Naive thymus-derived CD4-positive, alpha-beta T cell (primary cell): ENCODE measurements at regions not wholly inside any gene's neighbourhood (a gene's known extent, or its start where the extent isn't known, plus 50 kb on each side); places are given as distances from the start of the nearest gene placed in this dataset.

ENCODE experiments used
- ATAC-seq: fragments of 150-1000 bp; cut with Tn5 transposase; 2 replicates; pipeline ENCODE4 v1.10.0; 2021; ENCODE audit warnings: mild to moderate bottlenecking, moderate library complexity
- CTCF ChIA-PET: fragments of 350-600 bp; sonication (Branson Sonifier 250); formaldehyde crosslinking; loops from one replicate; lab custom pipeline; 2021; ENCODE audit warnings: antibody characterized with exemption; lab: Charles Lee
- POLR2A ChIA-PET: fragments of 350-600 bp; sonication (Branson Sonifier 250); formaldehyde crosslinking; loops from one replicate; lab custom pipeline; 2021; ENCODE audit warnings: antibody characterized with exemption, inconsistent platforms; lab: Charles Lee
- DNase-seq, 9 donors: peaks; one replicate each; pipeline versions ENCODE4 v3.0.0 to v3.0.0-alpha.2; 2020 to 2022; ENCODE audit warnings: mixed read lengths in 1 of 9
- H3K27ac ChIP-seq: one replicate; pipeline ENCODE4 v1.7.0; 2013; ENCODE audit warnings: mild to moderate bottlenecking, low read depth, low read length, moderate library complexity
- H3K27me3 ChIP-seq, 2 donors: one replicate each; pipeline ENCODE4 v1.7.0; 2013; ENCODE audit warnings: low read length in 2 of 2, mild to moderate bottlenecking in 2 of 2, moderate library complexity in 2 of 2; ENCODE audit not compliant: control insufficient read depth in 2 of 2, insufficient read depth in 2 of 2
- H3K36me3 ChIP-seq, 3 experiments: 1 replicate in 2 of 3; 2 replicates in 1 of 3; pipeline ENCODE4 v1.7.0; 2013; ENCODE audit warnings: low read length in 3 of 3, mild to moderate bottlenecking in 3 of 3, moderate library complexity in 1 of 3; ENCODE audit not compliant: insufficient read depth in 3 of 3, control insufficient read depth in 2 of 3
- H3K4me1 ChIP-seq, 2 donors: one replicate each; pipeline ENCODE4 v1.7.0; 2013; ENCODE audit warnings: low read length in 2 of 2, mild to moderate bottlenecking in 2 of 2, moderate library complexity in 1 of 2; ENCODE audit not compliant: control insufficient read depth in 2 of 2, insufficient read depth in 2 of 2
- H3K4me3 ChIP-seq: 2 replicates; pipeline ENCODE4 v1.7.0; 2013; ENCODE audit warnings: mild to moderate bottlenecking, low read length
- H3K9me3 ChIP-seq, 3 experiments: 1 replicate in 2 of 3; 2 replicates in 1 of 3; pipeline ENCODE4 v1.7.0; 2013; ENCODE audit warnings: low read length in 3 of 3; ENCODE audit not compliant: control insufficient read depth in 2 of 3
- H3K27ac Mint-ChIP-seq, 9 donors: one replicate each; pipeline ENCODE4 v1.8.0; 2020 to 2022; ENCODE audit warnings: mixed read lengths in 9 of 9, mild to moderate bottlenecking in 8 of 9, moderate library complexity in 5 of 9, inconsistent platforms in 2 of 9
- H3K27me3 Mint-ChIP-seq, 5 donors: one replicate each; pipeline ENCODE4 v1.8.0; 2021 to 2022; ENCODE audit warnings: mixed read lengths in 5 of 5, mild to moderate bottlenecking in 1 of 5
- H3K36me3 Mint-ChIP-seq, 5 donors: one replicate each; pipeline ENCODE4 v1.8.0; 2020 to 2022; ENCODE audit warnings: mixed read lengths in 5 of 5, mild to moderate bottlenecking in 3 of 5, inconsistent platforms in 1 of 5
- H3K4me1 Mint-ChIP-seq, 7 donors: one replicate each; pipeline ENCODE4 v1.8.0; 2020 to 2022; ENCODE audit warnings: mixed read lengths in 7 of 7, mild to moderate bottlenecking in 3 of 7, inconsistent platforms in 1 of 7
- H3K4me3 Mint-ChIP-seq, 10 donors: one replicate each; pipeline ENCODE4 v1.8.0; 2020 to 2022; ENCODE audit warnings: mild to moderate bottlenecking in 10 of 10, mixed read lengths in 10 of 10, moderate library complexity in 6 of 10, inconsistent platforms in 2 of 10
- H3K9me3 Mint-ChIP-seq, 11 donors: one replicate each; pipeline ENCODE4 v1.8.0; 2020 to 2022; ENCODE audit warnings: mixed read lengths in 11 of 11, mild to moderate bottlenecking in 4 of 11, inconsistent platforms in 1 of 11, moderate library complexity in 1 of 11
- intact Hi-C, 2 donors: fragments of 100-400 bp; cut with micrococcal nuclease; formaldehyde crosslinking; loops; one replicate each; pipeline ENCODE4 v1.15.1; 2023

GRCh38 chr4:124953486-124953885, 241.0 kb upstream of the ANKRD50 start:
- POLR2A ChIA-PET = no interaction called here
- H3K4me1 Mint-ChIP-seq = no peaks in the 10 kb centered on the region
- CTCF ChIA-PET = no interaction called here
- no peak overlapping the region for H3K4me3 ChIP-seq
- H3K36me3 Mint-ChIP-seq = no peaks in the 10 kb centered on the region
- DNase-seq (no peak), ATAC-seq (no peak)
- no peaks in the 10 kb centered on the region for H3K36me3 ChIP-seq
- H3K9me3 Mint-ChIP-seq = peaks cover 0 to 5% (median 3%) of the 10 kb centered on the region in 11 donors
- H3K27me3 Mint-ChIP-seq = no peaks in the 10 kb centered on the region
- no peak overlapping the region for H3K27ac ChIP-seq
- H3K27ac Mint-ChIP-seq = no peak overlapping the region
- no peaks in the 10 kb centered on the region for H3K4me1 ChIP-seq
- H3K9me3 ChIP-seq = no peaks in the 10 kb centered on the region
- H3K4me3 Mint-ChIP-seq = no peak overlapping the region
- H3K27me3 ChIP-seq = no peaks in the 10 kb centered on the region
- intact Hi-C loops = no loop called here

DNA sequence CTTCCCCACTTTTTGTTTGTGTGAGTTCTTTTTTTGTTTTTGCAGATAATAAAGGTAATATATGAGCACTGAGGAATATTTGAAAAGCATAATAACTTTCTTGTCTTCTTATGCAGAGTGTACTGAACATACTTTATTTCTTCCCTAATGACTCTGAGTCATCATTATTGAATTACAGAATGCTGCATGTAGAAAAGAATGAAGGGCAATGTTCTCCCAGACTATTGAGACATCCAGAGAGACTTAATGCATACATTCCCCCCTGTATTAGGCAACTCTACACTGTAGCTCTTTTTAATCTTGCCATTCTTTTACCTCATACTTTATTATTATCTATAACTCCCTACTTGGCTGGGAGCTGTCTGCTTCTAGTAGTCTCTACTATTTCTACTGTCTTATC, 240.5 kb upstream of the ANKRD50 start:
- Mint-ChIP-seq H3K4me1 (no peaks in the 10 kb centered on the region), H3K36me3 (no peaks in the 10 kb centered on the region), H3K4me3 (no peak overlapping the region), H3K27ac (no peak overlapping the region), H3K9me3 (peaks cover 0 to 5% (median 3%) of the 10 kb centered on the region in 11 donors), H3K27me3 (no peaks in the 10 kb centered on the region)
- Histone ChIP-seq H3K4me3 (no peak overlapping the region), H3K4me1 (no peaks in the 10 kb centered on the region), H3K27me3 (no peaks in the 10 kb centered on the region), H3K36me3 (no peaks in the 10 kb centered on the region), H3K9me3 (no peaks in the 10 kb centered on the region), H3K27ac (no peak overlapping the region)
- ChIA-PET CTCF (no interaction called here), POLR2A (no interaction called here)
- DNase-seq (no peak), ATAC-seq (no peak)
- intact Hi-C loops = no loop called here

- no peaks in the 10 kb centered on the region for H3K27me3 Mint-ChIP-seq
- H3K27ac Mint-ChIP-seq = no peak overlapping the region
- H3K4me1 Mint-ChIP-seq = no peaks in the 10 kb centered on the region
- Histone ChIP-seq H3K4me3 (no peak overlapping the region), H3K27me3 (no peaks in the 10 kb centered on the region), H3K9me3 (no peaks in the 10 kb centered on the region), H3K36me3 (no peaks in the 10 kb centered on the region), H3K4me1 (no peaks in the 10 kb centered on the region), H3K27ac (no peak overlapping the region)
- no peak for DNase-seq
- ATAC-seq = no peak
- ChIA-PET POLR2A (no interaction called here), CTCF (no interaction called here)
- H3K4me3 Mint-ChIP-seq = no peak overlapping the region
- intact Hi-C loops = no loop called here
- H3K36me3 Mint-ChIP-seq = no peaks in the 10 kb centered on the region
- peaks cover 0 to 5% (median 3%) of the 10 kb centered on the region in 11 donors for H3K9me3 Mint-ChIP-seq
These were observed 240.1 kb upstream of the ANKRD50 start for GRCh38 chr4:124952601-124953000.

DNA sequence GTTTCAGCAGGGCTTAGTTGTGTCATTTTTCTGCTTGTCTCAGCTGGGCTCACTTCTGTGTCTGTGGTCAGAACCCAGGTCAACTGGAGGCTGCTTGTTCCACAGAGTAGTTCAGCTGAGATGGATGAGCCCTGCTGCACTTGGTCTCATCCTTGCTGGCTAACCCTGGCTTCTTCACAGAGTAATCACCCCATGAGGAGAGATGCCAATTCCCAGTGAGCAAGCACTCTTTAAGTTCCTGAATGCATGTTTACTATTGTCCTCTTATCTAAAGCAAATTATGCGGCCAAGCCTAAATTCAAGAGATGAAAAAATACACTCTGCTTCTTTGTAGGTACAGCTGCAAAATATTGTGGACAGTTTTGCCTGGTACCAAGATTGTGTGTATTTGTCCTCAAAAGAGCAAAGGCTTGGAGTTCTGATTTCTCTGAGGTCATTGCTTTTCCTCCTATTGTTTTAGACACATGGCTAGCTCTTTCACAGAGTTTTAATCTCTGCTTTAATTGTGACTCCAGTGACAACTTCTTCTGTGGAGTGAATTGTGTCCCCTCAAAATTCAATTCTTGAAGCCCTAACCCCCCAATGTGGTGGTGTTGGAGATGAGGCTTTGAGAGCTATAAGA, 236.6 kb upstream of the ANKRD50 start:
- POLR2A ChIA-PET = no interaction called here
- intact Hi-C loops = no loop called here

GRCh38 chr4:124947622-124948265, 235.2 kb upstream of the ANKRD50 start:
- CTCF ChIA-PET = interaction anchor here (0.7 kb wide), 1 partner anchor 188 kb away, joined by 3 read pairs; no protein-coding TSS in a partner anchor
- intact Hi-C loops = no loop called here
- no peak for ATAC-seq

More for the DNA sequence above, 236.6 kb upstream of the ANKRD50 start:
- no peak for DNase-seq
- Mint-ChIP-seq H3K9me3 (peaks cover 0 to 5% (median 3%) of the 10 kb centered on the region in 11 donors), H3K4me3 (no peak overlapping the region), H3K4me1 (no peaks in the 10 kb centered on the region), H3K27ac (no peak overlapping the region), H3K36me3 (no peaks in the 10 kb centered on the region), H3K27me3 (no peaks in the 10 kb centered on the region)
- CTCF ChIA-PET = no interaction called here
- no peaks in the 10 kb centered on the region for H3K4me1 ChIP-seq
- no peak for ATAC-seq
- H3K27me3 ChIP-seq = no peaks in the 10 kb centered on the region
- H3K4me3 ChIP-seq = no peak overlapping the region
- no peak overlapping the region for H3K27ac ChIP-seq
- no peaks in the 10 kb centered on the region for H3K36me3 ChIP-seq
- no peaks in the 10 kb centered on the region for H3K9me3 ChIP-seq

GRCh38 chr4:124946696-124947095, 234.2 kb upstream of the ANKRD50 start:
- H3K27me3 ChIP-seq = no peaks in the 10 kb centered on the region
- no peaks in the 10 kb centered on the region for H3K4me1 ChIP-seq
- Mint-ChIP-seq H3K9me3 (peaks cover 0 to 11% (median 4%) of the 10 kb centered on the region in 11 donors), H3K27ac (no peak overlapping the region), H3K36me3 (peaks cover 0 to 5% (median 0%) of the 10 kb centered on the region in 5 donors), H3K4me1 (no peaks in the 10 kb centered on the region), H3K4me3 (no peak overlapping the region), H3K27me3 (no peaks in the 10 kb centered on the region)
- DNase-seq (no peak), ATAC-seq (no peak)
- intact Hi-C loops = no loop called here
- ChIA-PET CTCF (no interaction called here), POLR2A (no interaction called here)
- H3K9me3 ChIP-seq = no peaks in the 10 kb centered on the region
- H3K4me3 ChIP-seq = no peak overlapping the region
- no peaks in the 10 kb centered on the region for H3K36me3 ChIP-seq
- no peak overlapping the region for H3K27ac ChIP-seq

More at GRCh38 chr4:124947622-124948265, 235.2 kb upstream of the ANKRD50 start:
- no peak overlapping the region for H3K27ac ChIP-seq
- DNase-seq = no peak
- H3K4me3 ChIP-seq = no peak overlapping the region
- Mint-ChIP-seq H3K9me3 (peaks cover 1 to 11% (median 4%) of the 10 kb centered on the region in 11 donors), H3K27me3 (no peaks in the 10 kb centered on the region), H3K36me3 (peaks cover 0 to 5% (median 0%) of the 10 kb centered on the region in 5 donors), H3K4me1 (no peaks in the 10 kb centered on the region), H3K4me3 (no peak overlapping the region), H3K27ac (no peak overlapping the region)
- no peaks in the 10 kb centered on the region for H3K27me3 ChIP-seq
- H3K4me1 ChIP-seq = no peaks in the 10 kb centered on the region
- POLR2A ChIA-PET = no interaction called here
- no peaks in the 10 kb centered on the region for H3K9me3 ChIP-seq
- H3K36me3 ChIP-seq = no peaks in the 10 kb centered on the region

DNA sequence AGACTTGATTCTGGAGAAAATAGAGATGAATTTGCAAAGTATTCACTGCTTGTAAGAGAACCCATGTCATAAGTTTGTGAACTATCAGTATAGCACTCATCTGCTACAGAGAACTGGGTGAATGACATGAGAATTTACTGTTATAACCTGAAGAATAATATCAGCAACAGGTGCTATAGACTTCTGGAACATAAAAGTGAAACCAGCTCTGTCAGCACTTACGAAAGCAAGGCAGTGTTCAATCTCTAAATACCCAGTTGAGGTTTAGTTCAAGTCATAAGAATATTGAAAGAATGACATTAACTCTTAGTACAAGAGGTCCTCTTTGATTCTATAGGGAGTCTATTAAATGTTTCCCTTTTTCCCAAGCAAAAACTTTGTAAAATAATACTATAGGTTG, 232.9 kb upstream of the ANKRD50 start:
- H3K27ac Mint-ChIP-seq = no peak overlapping the region
- intact Hi-C loops = no loop called here

More for the DNA sequence above, 232.9 kb upstream of the ANKRD50 start:
- Mint-ChIP-seq H3K4me1 (no peaks in the 10 kb centered on the region), H3K27me3 (no peaks in the 10 kb centered on the region), H3K36me3 (peaks cover 0 to 5% (median 0%) of the 10 kb centered on the region in 5 donors), H3K4me3 (no peak overlapping the region), H3K9me3 (peaks cover 0 to 10% (median 3%) of the 10 kb centered on the region in 11 donors)
- no peak for DNase-seq
- ChIA-PET POLR2A (no interaction called here), CTCF (no interaction called here)
- no peak overlapping the region for H3K4me3 ChIP-seq
- no peaks in the 10 kb centered on the region for H3K36me3 ChIP-seq
- ATAC-seq = no peak
- H3K27ac ChIP-seq = no peak overlapping the region
- no peaks in the 10 kb centered on the region for H3K27me3 ChIP-seq
- no peaks in the 10 kb centered on the region for H3K9me3 ChIP-seq
- no peaks in the 10 kb centered on the region for H3K4me1 ChIP-seq
